ENCODE measurements at regions not wholly inside any gene's neighbourhood (a gene's known extent, or its start where the extent isn't known, plus 50 kb on each side); places are given as distances from the start of the nearest gene placed in this dataset.

- Histone ChIP-seq H3K36me3 (ENCODE audit: control insufficient read depth, insufficient read depth, low read length) (no peaks in the 10 kb centered on the region), H2AK5ac (ENCODE audit: low read length) (no peak overlapping the region), H3K4me2 (ENCODE audit: low read length) (no peak overlapping the region), H3K9ac (ENCODE audit: low read length) (no peak overlapping the region), H3K23ac (ENCODE audit: low read length) (no peak overlapping the region), H3K56ac (ENCODE audit: low read length) (no peak overlapping the region), H2BK120ac (ENCODE audit: low read depth, low read length) (no peak overlapping the region), H3K18ac (ENCODE audit: low read length) (no peak overlapping the region), H3K4ac (ENCODE audit: low read depth, low read length) (no peak overlapping the region), H3K4me1 (ENCODE audit: control insufficient read depth, low read depth, low read length) (no peaks in the 10 kb centered on the region), H2BK5ac (ENCODE audit: low read length) (no peak overlapping the region), H3K79me1 (ENCODE audit: low read length) (no peaks in the 10 kb centered on the region), H2BK15ac (replicated peaks; ENCODE audit: low read depth) (no peak overlapping the region), H3K79me2 (ENCODE audit: control insufficient read depth, insufficient read depth, low read length) (no peaks in the 10 kb centered on the region), H3K27ac (ENCODE audit: low read depth, low read length) (no peak overlapping the region), H3K4me3 (ENCODE audit: low read length) (no peak overlapping the region), H4K8ac (ENCODE audit: low read depth, low read length) (no peak overlapping the region), H4K5ac (ENCODE audit: low read length) (no peak overlapping the region), H3K27me3 (ENCODE audit: insufficient read depth, low read length, poor library complexity) (no peaks in the 10 kb centered on the region)
- WGBS (ENCODE audit: extremely low coverage, insufficient coverage, low lambda C conversion rate), result no CpG with 5 or more reads among the region's 1 CpG
- DNase-seq, result no peak
Observed at GRCh38 chr6:130681028-130681427, 146.2 kb upstream of the SMLR1 start.

- no peak overlapping the region for H4K8ac ChIP-seq (ENCODE audit: low read depth, low read length)
- no peak overlapping the region for H4K5ac ChIP-seq (ENCODE audit: low read length)
- H3K4me3 ChIP-seq (ENCODE audit: low read length), result no peak overlapping the region
- no peak overlapping the region for H2BK120ac ChIP-seq (ENCODE audit: low read depth, low read length)
- no peak overlapping the region for H2AK5ac ChIP-seq (ENCODE audit: low read length)
- H3K18ac ChIP-seq (ENCODE audit: low read length), result no peak overlapping the region
- no peaks in the 10 kb centered on the region for H3K27me3 ChIP-seq (ENCODE audit: insufficient read depth, low read length, poor library complexity)
- no peak overlapping the region for H2BK15ac ChIP-seq (replicated peaks; ENCODE audit: low read depth)
- DNase-seq, result no peak
- H2BK5ac ChIP-seq (ENCODE audit: low read length), result no peak overlapping the region
- no peaks in the 10 kb centered on the region for H3K79me1 ChIP-seq (ENCODE audit: low read length)
- no peak overlapping the region for H3K56ac ChIP-seq (ENCODE audit: low read length)
- H3K36me3 ChIP-seq (ENCODE audit: control insufficient read depth, insufficient read depth, low read length), result no peaks in the 10 kb centered on the region
- no peak overlapping the region for H3K4ac ChIP-seq (ENCODE audit: low read depth, low read length)
- no peak overlapping the region for H3K9ac ChIP-seq (ENCODE audit: low read length)
- H3K4me2 ChIP-seq (ENCODE audit: low read length), result no peak overlapping the region
- H3K4me1 ChIP-seq (ENCODE audit: control insufficient read depth, low read depth, low read length), result no peaks in the 10 kb centered on the region
- WGBS (ENCODE audit: extremely low coverage, insufficient coverage, low lambda C conversion rate), result no CpG with 5 or more reads among the region's 5 CpGs
- no peak overlapping the region for H3K23ac ChIP-seq (ENCODE audit: low read length)
- H3K79me2 ChIP-seq (ENCODE audit: control insufficient read depth, insufficient read depth, low read length), result no peaks in the 10 kb centered on the region
- no peak overlapping the region for H3K27ac ChIP-seq (ENCODE audit: low read depth, low read length)
Observed at GRCh38 chr6:130682066-130682465, 145.1 kb upstream of the SMLR1 start.

GRCh38 chr6:130683761-130684517 lies 143.3 kb upstream of the SMLR1 start:
- Histone ChIP-seq H2BK5ac (ENCODE audit: low read length) (no peak overlapping the region), H3K56ac (ENCODE audit: low read length) (no peak overlapping the region), H4K8ac (ENCODE audit: low read depth, low read length) (no peak overlapping the region), H3K79me1 (ENCODE audit: low read length) (no peaks in the 10 kb centered on the region), H3K18ac (ENCODE audit: low read length) (no peak overlapping the region), H3K4ac (ENCODE audit: low read depth, low read length) (no peak overlapping the region), H3K4me2 (ENCODE audit: low read length) (no peak overlapping the region), H2BK120ac (ENCODE audit: low read depth, low read length) (no peak overlapping the region), H3K36me3 (ENCODE audit: control insufficient read depth, insufficient read depth, low read length) (no peaks in the 10 kb centered on the region), H3K23ac (ENCODE audit: low read length) (no peak overlapping the region), H3K27me3 (ENCODE audit: insufficient read depth, low read length, poor library complexity) (no peaks in the 10 kb centered on the region), H4K5ac (ENCODE audit: low read length) (no peak overlapping the region), H3K27ac (ENCODE audit: low read depth, low read length) (no peak overlapping the region), H3K9ac (ENCODE audit: low read length) (no peak overlapping the region), H2AK5ac (ENCODE audit: low read length) (no peak overlapping the region), H3K4me3 (ENCODE audit: low read length) (no peak overlapping the region), H2BK15ac (replicated peaks; ENCODE audit: low read depth) (no peak overlapping the region), H3K79me2 (ENCODE audit: control insufficient read depth, insufficient read depth, low read length) (no peaks in the 10 kb centered on the region), H3K4me1 (ENCODE audit: control insufficient read depth, low read depth, low read length) (no peaks in the 10 kb centered on the region)
- no CpG with 5 or more reads among the region's 7 CpGs for WGBS (ENCODE audit: extremely low coverage, insufficient coverage, low lambda C conversion rate)
- DNase-seq, result no peak

- Histone ChIP-seq H3K79me1 (ENCODE audit: low read length) (no peaks in the 10 kb centered on the region), H3K4ac (ENCODE audit: low read depth, low read length) (no peak overlapping the region), H3K36me3 (ENCODE audit: control insufficient read depth, insufficient read depth, low read length) (no peaks in the 10 kb centered on the region), H3K27ac (ENCODE audit: low read depth, low read length) (no peak overlapping the region), H3K23ac (ENCODE audit: low read length) (no peak overlapping the region), H2BK5ac (ENCODE audit: low read length) (no peak overlapping the region), H3K4me3 (ENCODE audit: low read length) (no peak overlapping the region), H2BK120ac (ENCODE audit: low read depth, low read length) (no peak overlapping the region), H4K5ac (ENCODE audit: low read length) (no peak overlapping the region), H3K4me1 (ENCODE audit: control insufficient read depth, low read depth, low read length) (no peaks in the 10 kb centered on the region), H3K79me2 (ENCODE audit: control insufficient read depth, insufficient read depth, low read length) (no peaks in the 10 kb centered on the region), H3K56ac (ENCODE audit: low read length) (no peak overlapping the region), H3K9ac (ENCODE audit: low read length) (no peak overlapping the region), H3K4me2 (ENCODE audit: low read length) (no peak overlapping the region), H3K18ac (ENCODE audit: low read length) (no peak overlapping the region), H2BK15ac (replicated peaks; ENCODE audit: low read depth) (no peak overlapping the region), H2AK5ac (ENCODE audit: low read length) (no peak overlapping the region), H4K8ac (ENCODE audit: low read depth, low read length) (no peak overlapping the region), H3K27me3 (ENCODE audit: insufficient read depth, low read length, poor library complexity) (no peaks in the 10 kb centered on the region)
- DNase-seq, result no peak
- WGBS (ENCODE audit: extremely low coverage, insufficient coverage, low lambda C conversion rate), result no CpG with 5 or more reads among the region's 2 CpGs
Observed at GRCh38 chr6:130692659-130693058, 134.5 kb upstream of the SMLR1 start.

- Histone ChIP-seq H3K79me2 (ENCODE audit: control insufficient read depth, insufficient read depth, low read length) (no peaks in the 10 kb centered on the region), H3K18ac (ENCODE audit: low read length) (no peak overlapping the region), H3K27ac (ENCODE audit: low read depth, low read length) (no peak overlapping the region), H3K23ac (ENCODE audit: low read length) (no peak overlapping the region), H2BK120ac (ENCODE audit: low read depth, low read length) (no peak overlapping the region), H2BK5ac (ENCODE audit: low read length) (no peak overlapping the region), H2BK15ac (replicated peaks; ENCODE audit: low read depth) (no peak overlapping the region), H2AK5ac (ENCODE audit: low read length) (no peak overlapping the region), H3K4ac (ENCODE audit: low read depth, low read length) (no peak overlapping the region), H4K8ac (ENCODE audit: low read depth, low read length) (no peak overlapping the region), H3K79me1 (ENCODE audit: low read length) (no peaks in the 10 kb centered on the region), H3K36me3 (ENCODE audit: control insufficient read depth, insufficient read depth, low read length) (no peaks in the 10 kb centered on the region), H3K4me1 (ENCODE audit: control insufficient read depth, low read depth, low read length) (no peaks in the 10 kb centered on the region), H3K27me3 (ENCODE audit: insufficient read depth, low read length, poor library complexity) (no peaks in the 10 kb centered on the region), H3K9ac (ENCODE audit: low read length) (no peak overlapping the region), H3K4me2 (ENCODE audit: low read length) (no peak overlapping the region), H3K4me3 (ENCODE audit: low read length) (no peak overlapping the region), H3K56ac (ENCODE audit: low read length) (no peak overlapping the region), H4K5ac (ENCODE audit: low read length) (no peak overlapping the region)
- no peak for DNase-seq
- WGBS (ENCODE audit: extremely low coverage, insufficient coverage, low lambda C conversion rate), result no CpG with 5 or more reads among the region's 2 CpGs
Observed at GRCh38 chr6:130693944-130694343, 133.3 kb upstream of the SMLR1 start.

- H3K18ac ChIP-seq (ENCODE audit: low read length), result no peak overlapping the region
- no CpG with 5 or more reads among the region's 4 CpGs for WGBS (ENCODE audit: extremely low coverage, insufficient coverage, low lambda C conversion rate)
Observed at GRCh38 chr6:130694606-130695005, 132.6 kb upstream of the SMLR1 start.

More at GRCh38 chr6:130694606-130695005, 132.6 kb upstream of the SMLR1 start:
- H3K27ac ChIP-seq (ENCODE audit: low read depth, low read length), result no peak overlapping the region
- no peaks in the 10 kb centered on the region for H3K79me2 ChIP-seq (ENCODE audit: control insufficient read depth, insufficient read depth, low read length)
- H3K27me3 ChIP-seq (ENCODE audit: insufficient read depth, low read length, poor library complexity), result no peaks in the 10 kb centered on the region
- H2BK120ac ChIP-seq (ENCODE audit: low read depth, low read length), result no peak overlapping the region
- no peak overlapping the region for H3K56ac ChIP-seq (ENCODE audit: low read length)
- H3K23ac ChIP-seq (ENCODE audit: low read length), result no peak overlapping the region
- no peak overlapping the region for H3K4me3 ChIP-seq (ENCODE audit: low read length)
- DNase-seq, result no peak
- no peak overlapping the region for H3K9ac ChIP-seq (ENCODE audit: low read length)
- H3K4me1 ChIP-seq (ENCODE audit: control insufficient read depth, low read depth, low read length), result no peaks in the 10 kb centered on the region
- H2BK5ac ChIP-seq (ENCODE audit: low read length), result no peak overlapping the region
- H3K36me3 ChIP-seq (ENCODE audit: control insufficient read depth, insufficient read depth, low read length), result no peaks in the 10 kb centered on the region
- H3K4ac ChIP-seq (ENCODE audit: low read depth, low read length), result no peak overlapping the region
- H2BK15ac ChIP-seq (replicated peaks; ENCODE audit: low read depth), result no peak overlapping the region
- H4K8ac ChIP-seq (ENCODE audit: low read depth, low read length), result no peak overlapping the region
- no peak overlapping the region for H4K5ac ChIP-seq (ENCODE audit: low read length)
- no peak overlapping the region for H3K4me2 ChIP-seq (ENCODE audit: low read length)
- no peak overlapping the region for H2AK5ac ChIP-seq (ENCODE audit: low read length)
- H3K79me1 ChIP-seq (ENCODE audit: low read length), result no peaks in the 10 kb centered on the region
